Kidney epithelial cell (primary cell): ENCODE measurements at regions not wholly inside any gene's neighbourhood (a gene's known extent, or its start where the extent isn't known, plus 50 kb on each side); places are given as distances from the start of the nearest gene placed in this dataset.

Experiments
- DNase-seq: peaks from one replicate; pipeline ENCODE4 v3.0.0-alpha.2; 2010; ENCODE audit warnings: low read depth
- H3K27me3 ChIP-seq: 2 replicates; pipeline ENCODE4 v1.6.0; 2011; ENCODE audit warnings: low read length; ENCODE audit not compliant: control insufficient read depth, insufficient read depth
- H3K36me3 ChIP-seq: 2 replicates; pipeline ENCODE4 v1.5.1; 2011; ENCODE audit warnings: low read length; ENCODE audit not compliant: control insufficient read depth, insufficient read depth
- H3K4me3 ChIP-seq: 2 replicates; pipeline ENCODE4 v1.5.1; 2011; ENCODE audit warnings: low read depth, mild to moderate bottlenecking, control low read depth, low read length
- TF ChIP-seq, protein P1 (sequence below): IDR thresholded peaks from 2 replicates; pipeline ENCODE4 v1.5.1; 2011; ENCODE audit warnings: mild to moderate bottlenecking, moderate library complexity, low read length, control low read depth, inconsistent platforms; ENCODE audit not compliant: insufficient read depth, poor library complexity, severe bottlenecking

DNA sequence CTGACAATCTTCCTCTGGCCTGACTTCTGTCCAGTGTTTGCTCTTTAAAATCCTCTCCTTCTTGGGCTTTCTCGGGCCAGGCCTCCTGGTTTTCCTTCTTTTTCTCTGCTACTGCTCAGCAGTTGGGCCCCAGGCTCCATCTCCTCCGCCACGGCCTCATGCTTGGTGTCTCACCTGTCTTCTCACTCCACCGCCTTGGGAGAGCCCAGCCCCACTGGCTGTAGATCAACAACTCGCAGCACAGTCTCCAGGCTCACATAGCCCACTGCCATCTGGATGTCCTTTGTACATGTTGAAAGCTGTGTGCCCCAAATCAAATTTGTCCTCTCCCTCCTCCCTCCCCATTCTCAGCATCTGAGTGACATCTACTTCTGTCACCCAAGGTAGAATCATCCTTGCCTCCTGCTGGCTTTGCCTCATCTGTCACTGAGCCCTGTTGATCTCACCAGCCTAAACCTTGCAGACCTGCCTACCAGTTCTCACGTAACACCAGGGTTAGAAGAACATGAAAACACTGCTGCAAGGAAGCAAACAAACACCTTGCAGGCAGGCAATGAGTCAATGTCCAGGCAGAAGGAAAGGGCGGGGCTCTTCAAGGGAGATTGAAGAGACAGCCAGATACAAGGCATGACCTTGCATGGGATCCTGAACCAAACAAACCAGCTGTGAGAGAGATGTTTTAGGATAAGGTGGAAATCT is 103.2 kb upstream of the SMURF2 start:
- Histone ChIP-seq H3K36me3 (no peaks in the 10 kb centered on the region), H3K4me3 (no peak overlapping the region), H3K27me3 (no peaks in the 10 kb centered on the region)
- DNase-seq = no peak
- TF ChIP-seq, protein P1, sequence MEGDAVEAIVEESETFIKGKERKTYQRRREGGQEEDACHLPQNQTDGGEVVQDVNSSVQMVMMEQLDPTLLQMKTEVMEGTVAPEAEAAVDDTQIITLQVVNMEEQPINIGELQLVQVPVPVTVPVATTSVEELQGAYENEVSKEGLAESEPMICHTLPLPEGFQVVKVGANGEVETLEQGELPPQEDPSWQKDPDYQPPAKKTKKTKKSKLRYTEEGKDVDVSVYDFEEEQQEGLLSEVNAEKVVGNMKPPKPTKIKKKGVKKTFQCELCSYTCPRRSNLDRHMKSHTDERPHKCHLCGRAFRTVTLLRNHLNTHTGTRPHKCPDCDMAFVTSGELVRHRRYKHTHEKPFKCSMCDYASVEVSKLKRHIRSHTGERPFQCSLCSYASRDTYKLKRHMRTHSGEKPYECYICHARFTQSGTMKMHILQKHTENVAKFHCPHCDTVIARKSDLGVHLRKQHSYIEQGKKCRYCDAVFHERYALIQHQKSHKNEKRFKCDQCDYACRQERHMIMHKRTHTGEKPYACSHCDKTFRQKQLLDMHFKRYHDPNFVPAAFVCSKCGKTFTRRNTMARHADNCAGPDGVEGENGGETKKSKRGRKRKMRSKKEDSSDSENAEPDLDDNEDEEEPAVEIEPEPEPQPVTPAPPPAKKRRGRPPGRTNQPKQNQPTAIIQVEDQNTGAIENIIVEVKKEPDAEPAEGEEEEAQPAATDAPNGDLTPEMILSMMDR = no peak

DNA sequence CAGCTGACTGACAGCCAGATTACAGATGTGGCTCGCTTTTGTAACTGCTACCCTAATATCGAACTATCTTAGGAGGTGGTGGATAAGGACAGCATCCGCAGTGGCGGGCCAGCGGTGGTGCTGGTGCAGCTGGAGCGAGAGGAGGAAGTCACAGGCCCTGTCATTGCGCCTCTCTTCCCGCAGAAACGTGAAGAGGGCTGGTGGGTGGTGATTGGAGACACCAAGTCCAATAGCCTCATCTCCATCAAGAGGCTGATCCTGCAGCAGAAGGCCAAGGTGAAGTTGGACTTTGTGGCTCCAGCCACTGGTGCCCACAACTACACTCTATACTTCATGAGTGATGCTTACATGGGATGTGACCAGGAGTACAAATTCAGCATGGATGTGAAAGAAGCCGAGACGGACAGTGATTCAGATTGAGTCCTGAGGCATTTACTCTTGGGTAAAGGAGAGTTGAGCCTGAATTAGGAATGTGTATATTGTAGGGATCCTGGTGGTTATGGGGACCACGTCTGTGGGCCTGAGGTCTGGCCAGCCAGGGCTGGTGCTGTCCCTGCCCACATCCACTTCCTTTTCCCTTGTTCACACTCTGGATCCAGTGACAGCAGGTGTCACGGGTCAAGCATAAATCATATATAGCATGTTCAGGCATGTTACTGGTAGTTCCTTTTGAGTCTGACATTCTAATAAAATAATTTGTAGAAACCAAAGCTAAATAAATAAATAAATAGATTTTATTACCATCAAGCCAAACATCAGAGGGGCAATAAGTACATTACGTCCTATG is 89.0 kb upstream of the SMURF2 start:
- Histone ChIP-seq H3K36me3 (no peaks in the 10 kb centered on the region), H3K27me3 (no peaks in the 10 kb centered on the region), H3K4me3 (no peak overlapping the region)
- DNase-seq = no peak
- TF ChIP-seq, protein P1 = no peak

DNA sequence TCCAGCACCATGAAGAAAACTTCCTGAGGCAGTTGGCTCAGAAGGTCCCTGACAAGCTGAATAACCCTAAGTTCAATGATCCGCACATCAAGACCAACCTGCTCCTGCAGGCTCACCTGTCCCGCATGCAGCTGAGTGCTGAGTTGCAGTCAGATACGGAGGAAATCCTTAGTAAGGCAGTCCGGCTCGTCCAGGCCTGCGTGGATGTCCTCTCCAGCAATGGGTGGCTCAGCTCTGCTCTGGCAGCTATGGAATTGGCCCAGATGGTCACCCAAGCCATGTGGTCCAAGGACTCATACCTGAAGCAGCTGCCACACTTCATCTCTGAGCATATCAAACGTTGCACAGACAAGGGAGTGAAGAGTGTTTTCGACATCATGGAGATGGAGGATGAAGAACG is 88.4 kb upstream of the SMURF2 start:
- Histone ChIP-seq H3K27me3 (no peaks in the 10 kb centered on the region), H3K4me3 (no peak overlapping the region), H3K36me3 (no peaks in the 10 kb centered on the region)
- DNase-seq = no peak
- TF ChIP-seq, protein P1 = no peak

DNA sequence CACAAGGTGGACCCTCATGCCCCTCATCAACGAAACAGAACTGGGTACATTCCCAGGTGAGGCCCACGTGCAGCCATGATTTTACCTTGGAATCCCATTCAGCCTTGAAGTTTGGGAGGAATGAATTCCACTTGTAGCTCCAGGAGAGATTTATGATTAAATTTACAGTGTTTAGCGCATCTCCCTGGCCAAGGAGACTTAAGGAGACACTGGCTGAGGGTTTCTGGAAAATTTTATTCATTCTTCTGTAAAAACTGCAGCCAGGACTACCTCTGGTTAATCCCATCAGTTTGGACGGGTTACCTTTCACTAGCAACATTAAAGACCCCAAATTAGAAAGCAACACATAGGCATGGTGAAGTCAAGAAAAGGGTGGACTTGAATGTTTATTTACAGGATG is 87.2 kb upstream of the SMURF2 start:
- DNase-seq = no peak
- Histone ChIP-seq H3K27me3 (no peaks in the 10 kb centered on the region), H3K4me3 (no peak overlapping the region), H3K36me3 (no peaks in the 10 kb centered on the region)
- TF ChIP-seq, protein P1 = no peak

DNA sequence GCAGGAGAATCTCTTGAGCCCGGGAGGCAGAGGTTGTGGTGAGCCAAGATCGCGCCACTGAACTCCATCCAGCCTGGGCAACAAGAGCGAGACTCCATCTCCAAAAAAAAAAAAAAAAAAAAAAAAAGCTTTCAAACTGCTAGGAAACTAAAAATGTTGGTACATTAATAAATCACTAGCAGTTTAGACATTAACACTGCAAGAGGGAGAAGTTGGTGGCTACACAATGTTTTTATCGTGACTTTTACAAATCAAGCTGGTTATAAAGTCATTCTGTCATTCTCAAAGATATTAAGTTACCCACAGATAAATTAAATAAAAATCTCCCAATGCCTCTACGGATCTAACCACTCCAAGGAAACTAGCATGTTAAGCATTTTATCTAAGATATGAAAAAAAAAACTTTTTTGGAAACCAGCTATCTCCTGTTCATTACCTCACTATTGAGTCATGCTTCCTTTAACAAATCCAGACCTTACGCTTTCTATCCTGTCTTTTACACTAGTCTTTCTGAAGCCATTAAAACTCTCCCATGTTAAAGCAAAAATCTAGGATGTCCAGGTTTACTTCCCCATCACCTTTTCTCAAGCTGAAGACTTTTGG is 85.9 kb upstream of the SMURF2 start:
- Histone ChIP-seq H3K4me3 (no peak overlapping the region), H3K36me3 (no peaks in the 10 kb centered on the region), H3K27me3 (no peaks in the 10 kb centered on the region)
- TF ChIP-seq, protein P1 = no peak
- no peak for DNase-seq
